ENCODE measurements at regions not wholly inside any gene's neighbourhood (a gene's known extent, or its start where the extent isn't known, plus 50 kb on each side); places are given as distances from the start of the nearest gene placed in this dataset.

- POLR2A ChIA-PET = no interaction called here
- no peak for ATAC-seq
- CTCF ChIA-PET (ENCODE audit: low intra/inter-chr PET ratio, low total read pairs) = no interaction called here
These were observed 203.7 kb upstream of the OTX2 start for GRCh38 chr14:57013987-57014386.

DNA sequence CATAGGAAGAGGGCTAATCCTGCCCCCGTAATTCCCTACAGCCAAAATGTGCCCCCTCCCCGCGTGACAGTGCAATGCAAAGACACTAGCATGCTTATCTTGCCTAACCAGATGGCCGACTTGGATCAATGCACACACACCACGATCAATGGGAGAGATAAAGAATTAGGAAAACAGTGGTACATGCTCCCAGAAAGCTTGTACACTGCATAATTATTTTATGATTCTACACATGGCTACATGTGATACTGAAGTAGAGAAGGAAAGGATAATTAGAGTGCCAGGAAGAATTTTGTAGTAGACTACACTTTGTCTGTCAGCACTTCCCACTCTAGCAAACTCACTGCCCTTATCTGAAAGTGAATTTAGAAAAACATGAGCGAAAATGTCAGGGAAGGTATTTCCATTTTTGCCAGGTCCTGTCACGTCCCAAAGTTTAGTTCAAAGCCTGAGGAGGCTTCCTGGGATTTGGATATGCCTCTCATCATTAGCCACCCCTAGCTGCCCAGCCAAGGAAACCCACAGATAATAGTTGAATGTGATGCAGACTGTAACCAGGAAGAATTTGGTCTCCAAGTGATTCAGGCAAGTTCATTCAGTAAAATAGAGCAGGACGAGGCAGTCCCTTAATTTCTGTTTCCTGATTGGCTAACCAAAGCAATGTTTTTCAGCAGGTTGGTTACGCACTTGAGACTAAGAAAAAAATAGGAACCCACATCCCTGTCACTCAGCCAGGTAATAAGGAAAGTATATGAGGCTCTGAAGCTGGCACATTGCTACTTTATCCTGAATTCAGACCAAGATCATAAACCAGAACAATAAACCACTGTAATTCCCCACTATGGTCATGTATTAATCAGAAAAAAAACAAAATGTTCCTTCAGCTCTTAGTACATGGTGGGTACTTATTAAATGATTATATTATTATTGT lies 199.6 kb upstream of the OTX2 start:
- FAIRE-seq (no peak), ATAC-seq (no peak)
- no peak overlapping the region for H3K27ac ChIP-seq (ENCODE audit: extremely low read length, insufficient read depth, low read length)
- TF ChIP-seq ZNF430 (CRISPR knock-in tag; IDR thresholded peaks at IDR 0.05) (no peak), ZNF251 (CRISPR knock-in tag; IDR thresholded peaks at IDR 0.05) (no peak), SP140L (CRISPR knock-in tag; IDR thresholded peaks at IDR 0.05; ENCODE audit: borderline replicate concordance) (no peak), ASH2L (IDR thresholded peaks at IDR 0.05; ENCODE audit: insufficient read length, low read depth, low read length) (no peak), ZNF737 (CRISPR knock-in tag; IDR thresholded peaks at IDR 0.05; ENCODE audit: borderline replicate concordance) (no peak), HNF4A (CRISPR knock-in tag; IDR thresholded peaks at IDR 0.05) (no peak), ZNF510 (CRISPR knock-in tag; IDR thresholded peaks at IDR 0.05; ENCODE audit: low read depth) (no peak), TAF15 (IDR thresholded peaks at IDR 0.05; ENCODE audit: low read depth, low read length, poor library complexity, severe bottlenecking) (no peak)
- TF ChIP-seq, protein P1, sequence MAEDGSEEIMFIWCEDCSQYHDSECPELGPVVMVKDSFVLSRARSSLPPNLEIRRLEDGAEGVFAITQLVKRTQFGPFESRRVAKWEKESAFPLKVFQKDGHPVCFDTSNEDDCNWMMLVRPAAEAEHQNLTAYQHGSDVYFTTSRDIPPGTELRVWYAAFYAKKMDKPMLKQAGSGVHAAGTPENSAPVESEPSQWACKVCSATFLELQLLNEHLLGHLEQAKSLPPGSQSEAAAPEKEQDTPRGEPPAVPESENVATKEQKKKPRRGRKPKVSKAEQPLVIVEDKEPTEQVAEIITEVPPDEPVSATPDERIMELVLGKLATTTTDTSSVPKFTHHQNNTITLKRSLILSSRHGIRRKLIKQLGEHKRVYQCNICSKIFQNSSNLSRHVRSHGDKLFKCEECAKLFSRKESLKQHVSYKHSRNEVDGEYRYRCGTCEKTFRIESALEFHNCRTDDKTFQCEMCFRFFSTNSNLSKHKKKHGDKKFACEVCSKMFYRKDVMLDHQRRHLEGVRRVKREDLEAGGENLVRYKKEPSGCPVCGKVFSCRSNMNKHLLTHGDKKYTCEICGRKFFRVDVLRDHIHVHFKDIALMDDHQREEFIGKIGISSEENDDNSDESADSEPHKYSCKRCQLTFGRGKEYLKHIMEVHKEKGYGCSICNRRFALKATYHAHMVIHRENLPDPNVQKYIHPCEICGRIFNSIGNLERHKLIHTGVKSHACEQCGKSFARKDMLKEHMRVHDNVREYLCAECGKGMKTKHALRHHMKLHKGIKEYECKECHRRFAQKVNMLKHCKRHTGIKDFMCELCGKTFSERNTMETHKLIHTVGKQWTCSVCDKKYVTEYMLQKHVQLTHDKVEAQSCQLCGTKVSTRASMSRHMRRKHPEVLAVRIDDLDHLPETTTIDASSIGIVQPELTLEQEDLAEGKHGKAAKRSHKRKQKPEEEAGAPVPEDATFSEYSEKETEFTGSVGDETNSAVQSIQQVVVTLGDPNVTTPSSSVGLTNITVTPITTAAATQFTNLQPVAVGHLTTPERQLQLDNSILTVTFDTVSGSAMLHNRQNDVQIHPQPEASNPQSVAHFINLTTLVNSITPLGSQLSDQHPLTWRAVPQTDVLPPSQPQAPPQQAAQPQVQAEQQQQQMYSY (CRISPR knock-in tag; IDR thresholded peaks at IDR 0.05) = no peak

More at GRCh38 chr14:57013987-57014386, 203.7 kb upstream of the OTX2 start:
- no peaks in the 10 kb centered on the region for H4K20me1 ChIP-seq (ENCODE audit: insufficient read depth, low read length)
- in situ Hi-C loops (cut with HindIII; ENCODE audit: extremely low pct_ligation_motif_present, low pct_unique_long_range_greater_than_20kb) = no loop called here
- TF ChIP-seq, protein P2, sequence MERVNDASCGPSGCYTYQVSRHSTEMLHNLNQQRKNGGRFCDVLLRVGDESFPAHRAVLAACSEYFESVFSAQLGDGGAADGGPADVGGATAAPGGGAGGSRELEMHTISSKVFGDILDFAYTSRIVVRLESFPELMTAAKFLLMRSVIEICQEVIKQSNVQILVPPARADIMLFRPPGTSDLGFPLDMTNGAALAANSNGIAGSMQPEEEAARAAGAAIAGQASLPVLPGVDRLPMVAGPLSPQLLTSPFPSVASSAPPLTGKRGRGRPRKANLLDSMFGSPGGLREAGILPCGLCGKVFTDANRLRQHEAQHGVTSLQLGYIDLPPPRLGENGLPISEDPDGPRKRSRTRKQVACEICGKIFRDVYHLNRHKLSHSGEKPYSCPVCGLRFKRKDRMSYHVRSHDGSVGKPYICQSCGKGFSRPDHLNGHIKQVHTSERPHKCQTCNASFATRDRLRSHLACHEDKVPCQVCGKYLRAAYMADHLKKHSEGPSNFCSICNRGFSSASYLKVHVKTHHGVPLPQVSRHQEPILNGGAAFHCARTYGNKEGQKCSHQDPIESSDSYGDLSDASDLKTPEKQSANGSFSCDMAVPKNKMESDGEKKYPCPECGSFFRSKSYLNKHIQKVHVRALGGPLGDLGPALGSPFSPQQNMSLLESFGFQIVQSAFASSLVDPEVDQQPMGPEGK (CRISPR knock-in tag; IDR thresholded peaks at IDR 0.05) = no peak
- TF ChIP-seq ZBTB21 (CRISPR knock-in tag; IDR thresholded peaks at IDR 0.05) = no peak
- no peak for TF ChIP-seq ZNF543 (CRISPR knock-in tag; IDR thresholded peaks at IDR 0.05)
- BruUV-seq (replicated peaks) = no TSS peak
- intact Hi-C loops (cut with micrococcal nuclease; ENCODE audit: unreplicated experiment) = no loop called here
- no peak for FAIRE-seq
- H3K79me2 ChIP-seq (ENCODE audit: insufficient read depth, low read length) = no peaks in the 10 kb centered on the region
- H3K9me3 ChIP-seq (ENCODE audit: low read length) = peaks cover 11% of the 10 kb centered on the region
- no peaks in the 10 kb centered on the region for H3K27me3 ChIP-seq (ENCODE audit: control insufficient read depth in 1 of 2, insufficient read depth in 2 of 2, low read length in 2 of 2)
- H3K36me3 ChIP-seq (replicated peaks in 1 of 2; ENCODE audit: control insufficient read depth in 1 of 2, insufficient read depth in 2 of 2, low read length in 2 of 2) = no peaks in the 10 kb centered on the region
- H3K27ac ChIP-seq (ENCODE audit: extremely low read length, insufficient read depth, low read length) = no peak overlapping the region
- no peak overlapping the region for H2AFZ ChIP-seq (ENCODE audit: low read length)
- H3K4me3 ChIP-seq (replicated peaks in 1 of 3; ENCODE audit: insufficient read depth in 1 of 3, low read depth in 2 of 3, low read length in 3 of 3) = no peak overlapping the region
- H3K4me1 ChIP-seq (ENCODE audit: insufficient read depth, low read length) = no peaks in the 10 kb centered on the region
- H3K4me2 ChIP-seq (ENCODE audit: low read depth, low read length) = no peak overlapping the region
- H3K9ac ChIP-seq (ENCODE audit: insufficient read depth, low read depth, low read length) = no peak overlapping the region
- WGBS (ENCODE audit: low lambda C conversion rate) = 2% methylated on average over 2 of the region's 2 CpGs
- no peak for DNase-seq (ENCODE audit: low spot score)

More for the DNA sequence above, 199.6 kb upstream of the OTX2 start:
- no peaks in the 10 kb centered on the region for H4K20me1 ChIP-seq (ENCODE audit: insufficient read depth, low read length)
- H3K4me2 ChIP-seq (ENCODE audit: low read depth, low read length) = no peak overlapping the region
- no peak overlapping the region for H2AFZ ChIP-seq (ENCODE audit: low read length)
- peaks cover 11% of the 10 kb centered on the region for H3K9me3 ChIP-seq (ENCODE audit: low read length)
- H3K27me3 ChIP-seq (ENCODE audit: control insufficient read depth in 1 of 2, insufficient read depth in 2 of 2, low read length in 2 of 2) = no peaks in the 10 kb centered on the region
- no TSS peak for BruUV-seq (replicated peaks)
- ChIA-PET CTCF (ENCODE audit: low intra/inter-chr PET ratio, low total read pairs) (no interaction called here), POLR2A (no interaction called here)
- H3K4me1 ChIP-seq (ENCODE audit: insufficient read depth, low read length) = no peaks in the 10 kb centered on the region
- no peak overlapping the region for H3K9ac ChIP-seq (ENCODE audit: insufficient read depth, low read depth, low read length)
- in situ Hi-C loops (cut with HindIII; ENCODE audit: extremely low pct_ligation_motif_present, low pct_unique_long_range_greater_than_20kb) = no loop called here
- no peak overlapping the region for H3K4me3 ChIP-seq (replicated peaks in 1 of 3; ENCODE audit: insufficient read depth in 1 of 3, low read depth in 2 of 3, low read length in 3 of 3)
- H3K79me2 ChIP-seq (ENCODE audit: insufficient read depth, low read length) = no peaks in the 10 kb centered on the region
- under 1% methylated on average over 9 of the region's 9 CpGs for WGBS (ENCODE audit: low lambda C conversion rate)
- H3K36me3 ChIP-seq (replicated peaks in 1 of 2; ENCODE audit: control insufficient read depth in 1 of 2, insufficient read depth in 2 of 2, low read length in 2 of 2) = no peaks in the 10 kb centered on the region
- intact Hi-C loops (cut with micrococcal nuclease; ENCODE audit: unreplicated experiment) = no loop called here
- DNase-seq (ENCODE audit: low spot score) = no peak

Measured in HepG2 (cell line).